GM21528 (cell line): ENCODE measurements at regions not wholly inside any gene's neighbourhood (a gene's known extent, or its start where the extent isn't known, plus 50 kb on each side); places are given as distances from the start of the nearest gene placed in this dataset.

Source experiments
- ATAC-seq: cut with Tn5 transposase; IDR thresholded peaks from one replicate; pipeline ENCODE4 v1.9.1; 2021; ENCODE audit warnings: mild to moderate bottlenecking, moderate library complexity; ENCODE audit not compliant: unreplicated experiment, low FRiP score

DNA sequence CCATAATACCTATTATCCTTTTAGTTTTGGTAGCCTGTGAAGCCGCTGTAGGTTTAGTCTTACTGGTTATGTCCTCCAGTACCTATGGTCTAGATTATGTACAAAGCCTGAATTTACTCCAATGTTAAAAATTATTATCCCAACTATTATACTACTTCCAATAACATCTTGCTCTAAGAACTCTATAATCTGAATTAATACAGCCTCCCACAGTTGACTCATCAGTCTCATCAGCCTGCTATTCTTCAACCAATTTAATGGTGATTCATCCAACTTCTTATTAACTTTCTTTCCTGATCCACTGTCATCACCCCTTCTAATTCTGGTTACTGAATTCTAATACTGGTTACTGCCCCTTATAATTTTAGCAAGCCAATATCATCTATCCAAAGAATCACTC, 370.3 kb upstream of the OPRM1 start:
- no peak for ATAC-seq

GRCh38 chr6:153662982-153663381, 376.1 kb upstream of the OPRM1 start:
- ATAC-seq = no peak

GRCh38 chr6:153645326-153645725, 393.7 kb upstream of the OPRM1 start:
- no peak for ATAC-seq

- ATAC-seq = no peak
These were observed 395.0 kb upstream of the OPRM1 start for GRCh38 chr6:153644000-153644399.

GRCh38 chr6:153634416-153634815, 404.6 kb upstream of the OPRM1 start:
- no peak for ATAC-seq

- ATAC-seq = no peak
These were observed 414.0 kb upstream of the OPRM1 start for GRCh38 chr6:153625089-153625488.

DNA sequence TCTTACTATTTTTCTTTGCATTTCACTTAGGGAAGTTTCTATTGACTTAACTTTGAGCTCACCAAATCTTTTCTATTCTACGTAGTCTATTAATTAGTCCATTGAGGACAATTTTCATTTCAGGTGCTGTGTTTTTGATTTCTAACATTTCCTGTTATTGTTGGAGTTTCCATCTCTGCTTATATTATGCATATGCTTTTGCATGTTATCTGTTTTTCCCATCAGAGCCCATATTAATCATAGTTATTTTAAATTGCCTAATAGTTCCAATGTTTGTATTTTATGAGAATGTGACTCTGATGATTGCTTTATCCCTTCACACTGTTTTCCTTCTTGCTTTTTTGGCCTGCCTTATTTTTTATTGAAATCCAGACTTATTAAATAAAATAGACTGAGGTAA, 414.5 kb upstream of the OPRM1 start:
- ATAC-seq = no peak

DNA sequence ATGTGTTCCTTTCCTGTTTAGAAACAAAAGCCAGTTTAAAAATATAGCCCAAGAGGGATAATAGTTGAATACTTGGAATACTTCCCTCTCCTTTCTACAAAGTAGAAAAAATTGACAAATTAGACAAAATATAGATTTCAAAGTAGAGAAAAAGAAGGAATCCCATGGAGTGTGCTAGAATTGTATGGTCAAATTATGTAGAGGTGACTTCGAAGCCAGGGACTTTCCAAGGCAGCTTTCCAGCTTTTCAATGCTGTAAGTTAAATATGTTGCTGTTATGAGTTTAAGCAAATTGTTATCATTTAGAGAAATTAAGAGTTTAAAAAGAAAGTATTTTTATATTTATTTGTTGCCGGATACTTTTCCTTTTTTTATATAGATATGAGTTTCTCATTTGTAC, 415.5 kb upstream of the OPRM1 start:
- ATAC-seq = no peak

DNA sequence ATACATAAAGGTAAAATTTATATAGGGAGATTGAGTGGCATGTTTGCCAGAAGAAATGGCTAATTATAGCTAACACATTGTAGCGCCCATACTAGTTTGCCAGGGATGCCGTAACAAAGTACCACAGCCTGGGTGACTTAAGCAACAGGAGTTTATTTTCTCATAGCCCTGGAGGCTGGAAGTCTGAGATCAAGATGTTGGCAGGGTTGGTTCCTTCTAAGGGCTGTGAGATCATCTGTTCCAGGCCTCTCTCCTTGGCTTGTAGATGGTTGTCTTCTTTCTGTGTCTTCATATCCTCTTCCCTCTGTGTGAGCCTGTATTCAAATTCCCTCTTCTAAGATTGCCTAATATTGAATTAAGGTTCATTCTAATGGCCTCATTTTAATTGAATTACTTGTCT, 417.5 kb upstream of the OPRM1 start:
- no peak for ATAC-seq

GRCh38 chr6:153621070-153621469, 418.0 kb upstream of the OPRM1 start:
- no peak for ATAC-seq

- ATAC-seq = no peak
These were observed 420.4 kb upstream of the OPRM1 start for GRCh38 chr6:153618371-153619322.

GRCh38 chr6:153616506-153616905, 422.5 kb upstream of the OPRM1 start:
- no peak for ATAC-seq

DNA sequence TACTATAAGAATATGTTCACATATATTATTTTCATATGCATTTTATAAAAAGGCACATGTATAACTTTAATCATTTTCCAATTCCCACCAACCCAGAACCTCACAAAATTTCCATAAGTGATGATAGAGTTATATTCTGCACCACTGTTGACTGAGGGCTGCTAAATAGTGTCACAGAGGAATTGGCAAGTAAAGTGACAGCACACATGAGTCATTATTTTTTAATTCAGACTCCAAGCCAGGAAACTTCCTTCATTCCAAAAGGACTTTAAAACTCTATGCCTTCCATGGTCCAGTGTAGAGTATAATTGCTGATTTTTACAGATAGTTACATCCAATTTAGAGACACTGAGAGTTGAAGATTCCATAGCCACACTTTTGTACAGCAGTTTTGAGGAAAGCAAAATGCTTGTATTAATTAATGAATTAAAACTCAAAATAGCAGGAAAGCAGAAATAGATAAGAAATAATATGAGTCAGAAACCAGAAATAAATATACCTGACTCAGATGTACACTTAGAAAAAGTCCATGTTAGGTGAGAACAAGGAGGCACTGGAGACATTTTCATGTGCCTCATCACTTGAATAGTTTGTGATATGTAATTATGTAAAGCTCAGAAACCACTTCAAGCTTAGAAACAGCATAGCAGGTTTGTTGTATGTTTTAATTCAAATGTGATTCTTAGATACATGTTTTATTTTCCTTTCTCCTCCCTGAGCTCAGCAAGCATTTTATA, 425.2 kb upstream of the OPRM1 start:
- ATAC-seq = no peak

DNA sequence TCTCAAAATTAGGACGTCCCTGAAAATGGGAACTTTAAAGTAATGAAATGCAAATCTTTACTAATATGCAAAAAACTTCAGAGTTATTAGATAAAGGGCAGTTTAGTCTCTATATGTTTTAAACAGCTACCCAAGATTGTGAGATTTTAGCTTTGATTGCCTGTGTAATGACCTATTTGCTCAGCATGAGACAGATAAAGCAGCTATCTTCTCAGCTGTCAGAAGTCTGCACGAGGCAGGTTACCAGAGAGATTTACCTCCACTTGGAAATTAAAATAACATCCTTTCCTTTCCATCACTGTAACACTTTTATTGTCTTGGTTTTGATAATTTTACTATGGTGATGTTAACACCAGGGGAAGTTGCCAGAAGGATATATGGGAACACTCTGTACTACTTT, 436.6 kb upstream of the OPRM1 start:
- ATAC-seq = no peak

DNA sequence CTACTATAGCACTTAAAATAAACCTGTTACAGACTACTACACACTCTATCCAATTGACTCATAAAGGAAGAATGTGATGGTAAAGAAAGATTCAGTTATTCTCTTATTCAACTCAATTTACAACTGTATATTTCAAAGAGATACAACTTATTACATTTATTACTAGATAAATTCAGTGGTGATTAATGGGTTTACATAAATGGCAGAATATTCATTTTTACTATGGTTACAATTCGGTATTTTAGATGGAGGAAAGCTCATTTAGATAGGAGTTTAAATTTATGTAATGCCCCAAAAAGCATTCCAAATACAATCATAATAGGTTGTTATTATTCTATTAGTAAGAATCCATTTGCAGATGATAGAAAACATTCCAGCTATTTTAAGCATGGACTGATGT, 439.1 kb upstream of the OPRM1 start:
- ATAC-seq = no peak

DNA sequence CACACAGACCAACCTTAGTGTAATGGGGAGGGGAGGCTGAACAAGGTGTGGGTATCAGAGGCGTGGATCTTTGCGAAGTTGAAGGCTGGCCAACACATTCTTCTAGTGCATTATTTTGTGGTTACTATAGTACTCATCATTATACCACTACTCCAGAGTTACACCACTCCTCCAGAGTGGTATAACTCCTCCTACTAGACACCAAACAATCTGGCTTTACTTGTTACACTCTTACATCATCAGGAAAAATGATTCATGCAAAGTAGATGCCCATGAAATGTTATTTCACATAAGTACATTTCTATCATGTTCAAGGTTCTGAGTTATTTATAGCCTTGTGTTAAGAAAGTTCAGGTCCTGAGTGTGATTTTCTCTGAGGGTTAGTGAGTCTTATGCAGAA, 443.1 kb upstream of the OPRM1 start:
- ATAC-seq = no peak

GRCh38 chr6:153594871-153595270, 444.2 kb upstream of the OPRM1 start:
- ATAC-seq = no peak

DNA sequence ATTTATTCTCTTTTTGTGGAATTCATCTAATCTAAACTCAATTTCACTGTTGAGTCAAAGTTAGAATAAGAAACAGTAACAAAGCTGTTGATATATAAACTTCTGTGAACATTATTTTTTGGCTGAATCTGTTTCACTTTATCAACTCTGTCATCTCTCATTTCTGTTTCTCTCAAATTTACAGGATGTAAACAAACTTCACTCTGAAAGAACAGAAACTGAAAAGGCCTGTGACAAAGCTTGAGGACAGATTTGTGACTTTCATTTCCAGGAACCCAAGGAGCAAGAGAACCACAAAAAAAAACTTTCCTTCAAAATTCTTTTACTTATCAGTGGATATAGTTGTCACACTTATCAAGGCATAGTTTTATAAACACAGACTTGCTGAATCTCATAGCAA, 447.9 kb upstream of the OPRM1 start:
- ATAC-seq = no peak

GRCh38 chr6:153590411-153590810, 448.6 kb upstream of the OPRM1 start:
- ATAC-seq = no peak

DNA sequence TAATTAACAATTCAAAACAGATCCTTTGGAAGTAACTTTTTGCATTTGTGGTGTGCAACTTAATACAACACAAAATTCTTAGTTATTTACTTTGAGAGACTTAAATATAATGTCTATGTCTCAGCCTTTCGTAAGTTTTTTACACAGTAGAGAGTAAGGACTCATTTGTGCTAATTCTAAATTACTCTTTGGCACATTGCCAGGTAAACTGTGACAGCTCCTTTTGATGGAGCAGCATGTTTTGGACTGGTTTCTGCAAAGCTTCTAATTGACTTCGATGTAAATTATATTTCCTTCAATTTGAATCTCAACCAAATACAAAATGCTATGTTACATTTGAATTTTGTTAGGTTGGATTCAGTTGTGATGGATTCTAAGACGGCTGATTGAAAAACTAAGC, 450.7 kb upstream of the OPRM1 start:
- ATAC-seq = no peak

DNA sequence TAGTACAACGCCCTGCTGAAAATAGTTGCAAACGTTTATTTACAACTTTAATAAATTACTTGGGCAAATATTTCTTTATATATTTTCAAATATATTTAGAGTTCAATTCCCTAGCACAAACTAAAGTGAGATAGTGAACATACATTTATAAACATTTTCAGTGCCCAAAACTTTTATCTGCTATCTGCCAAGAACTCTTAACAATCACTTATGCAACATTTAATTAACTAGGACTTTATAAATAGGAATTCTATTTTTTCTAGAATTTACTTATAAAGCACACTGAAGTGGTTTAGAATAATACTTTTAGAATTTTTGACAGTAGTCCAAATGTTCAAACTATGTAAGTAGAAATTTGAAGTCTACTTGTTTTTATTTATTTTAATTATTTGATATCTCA, 452.6 kb upstream of the RGS17 start:
- ATAC-seq = no peak

DNA sequence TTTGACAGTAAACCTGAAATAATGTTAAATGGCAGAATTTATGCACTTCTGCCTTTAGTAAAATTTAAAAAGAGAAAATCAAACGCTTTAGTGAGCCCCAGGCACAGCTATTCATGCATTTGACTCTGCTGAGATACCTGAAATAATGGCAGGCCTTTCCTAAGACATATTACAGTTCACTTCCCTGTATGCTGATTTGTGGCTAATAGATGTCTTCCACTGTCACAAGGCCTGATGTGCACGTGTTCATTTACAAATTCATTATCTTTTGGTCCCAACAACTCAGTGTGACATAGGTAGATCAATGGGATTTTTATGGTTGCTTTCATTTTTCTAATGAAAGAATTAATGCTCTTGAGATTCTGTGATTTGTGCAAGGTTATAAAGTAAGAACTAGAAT, 449.7 kb upstream of the RGS17 start:
- ATAC-seq = no peak
